HL-60/S4 treated with retinoic acid at 250 ng/mL for 4 days and 3 days (cell line): ENCODE measurements at regions not wholly inside any gene's neighbourhood (a gene's known extent, or its start where the extent isn't known, plus 50 kb on each side); places are given as distances from the start of the nearest gene placed in this dataset.

ENCODE experiments used
- in situ Hi-C: fragments of 300-500 bp; cut with MboI; formaldehyde crosslinking; loops from 2 replicates; pipeline ENCODE4 v1.7.0; 2022; ENCODE audit warnings: low sequenced_read_pairs

- in situ Hi-C loops, result no loop called here
Observed at GRCh38 chr15:97410897-97411575, 549.5 kb upstream of the ARRDC4 start.

- in situ Hi-C loops, result no loop called here
Observed at GRCh38 chr15:97420130-97420529, 540.4 kb upstream of the ARRDC4 start.

- in situ Hi-C loops, result no loop called here
Observed at GRCh38 chr15:97425596-97425995, 534.9 kb upstream of the ARRDC4 start.

GRCh38 chr15:97443101-97443500 lies 517.4 kb upstream of the ARRDC4 start:
- in situ Hi-C loops, result no loop called here

GRCh38 chr15:97446138-97446537 lies 514.4 kb upstream of the ARRDC4 start:
- in situ Hi-C loops, result no loop called here

- in situ Hi-C loops, result no loop called here
Observed at GRCh38 chr15:97456521-97457202, 503.8 kb upstream of the ARRDC4 start.

- in situ Hi-C loops, result no loop called here
Observed at GRCh38 chr15:97457203-97457847, 503.2 kb upstream of the ARRDC4 start.

- in situ Hi-C loops, result no loop called here
Observed at GRCh38 chr15:97459771-97460170, 500.7 kb upstream of the ARRDC4 start.

- in situ Hi-C loops, result no loop called here
Observed at GRCh38 chr15:97461226-97461625, 499.3 kb upstream of the ARRDC4 start.

GRCh38 chr15:97463696-97464095 lies 496.8 kb upstream of the ARRDC4 start:
- in situ Hi-C loops, result no loop called here

- in situ Hi-C loops, result no loop called here
Observed at GRCh38 chr15:97470417-97470816, 490.1 kb upstream of the ARRDC4 start.

- in situ Hi-C loops, result no loop called here
Observed at GRCh38 chr15:97473627-97474026, 486.9 kb upstream of the ARRDC4 start.

- in situ Hi-C loops, result no loop called here
Observed at GRCh38 chr15:97479957-97480356, 480.5 kb upstream of the ARRDC4 start.

GRCh38 chr15:97482521-97482920 lies 478.0 kb upstream of the ARRDC4 start:
- in situ Hi-C loops, result no loop called here

GRCh38 chr15:97483232-97483631 lies 477.3 kb upstream of the ARRDC4 start:
- in situ Hi-C loops, result no loop called here

GRCh38 chr15:97490429-97490828 lies 470.1 kb upstream of the ARRDC4 start:
- in situ Hi-C loops, result no loop called here

GRCh38 chr15:97501291-97501690 lies 459.2 kb upstream of the ARRDC4 start:
- in situ Hi-C loops, result no loop called here

- in situ Hi-C loops, result no loop called here
Observed at GRCh38 chr15:97502038-97502437, 458.5 kb upstream of the ARRDC4 start.

GRCh38 chr15:97504031-97504792 lies 456.3 kb upstream of the ARRDC4 start:
- in situ Hi-C loops, result no loop called here

GRCh38 chr15:97517737-97518136 lies 442.8 kb upstream of the ARRDC4 start:
- in situ Hi-C loops, result no loop called here

GRCh38 chr15:97520689-97521088 lies 439.8 kb upstream of the ARRDC4 start:
- in situ Hi-C loops, result no loop called here
